Trophoblast cell (in vitro differentiated cells and primary cell): ENCODE measurements at regions not wholly inside any gene's neighbourhood (a gene's known extent, or its start where the extent isn't known, plus 50 kb on each side); places are given as distances from the start of the nearest gene placed in this dataset.

Experiments used
- DNase-seq, 2 donors: peaks; one replicate each; pipeline ENCODE4 v3.0.0-alpha.2; 2016
- H2AFZ ChIP-seq: 2 replicates; pipeline ENCODE4 v1.6.1; 2013; ENCODE audit warnings: low read length, moderate library complexity, mild to moderate bottlenecking; ENCODE audit not compliant: insufficient read depth, poor library complexity
- H2AK5ac ChIP-seq: 2 replicates; pipeline ENCODE4 v1.6.1; 2013; ENCODE audit warnings: mild to moderate bottlenecking, low read length
- H2BK120ac ChIP-seq: 2 replicates; pipeline ENCODE4 v1.6.1; 2013; ENCODE audit warnings: low read length, mild to moderate bottlenecking, moderate library complexity; ENCODE audit not compliant: insufficient read depth, poor library complexity
- H2BK12ac ChIP-seq: 2 replicates; pipeline ENCODE4 v1.6.1; 2013; ENCODE audit warnings: mild to moderate bottlenecking, low read length, moderate library complexity
- H2BK5ac ChIP-seq: 2 replicates; pipeline ENCODE4 v1.6.1; 2013; ENCODE audit warnings: low read length, low read depth, moderate library complexity, mild to moderate bottlenecking; ENCODE audit not compliant: poor library complexity
- H3K14ac ChIP-seq: 2 replicates; pipeline ENCODE4 v1.6.1; 2013; ENCODE audit warnings: mild to moderate bottlenecking, low read length
- H3K18ac ChIP-seq: 2 replicates; pipeline ENCODE4 v1.6.1; 2013; ENCODE audit warnings: mild to moderate bottlenecking, low read length
- H3K23ac ChIP-seq: 2 replicates; pipeline ENCODE4 v1.6.1; 2013; ENCODE audit warnings: low read length
- H3K27ac ChIP-seq: 2 replicates; pipeline ENCODE4 v1.5.1; 2013; ENCODE audit warnings: low read depth, mild to moderate bottlenecking, inconsistent platforms, low read length, moderate library complexity
- H3K27me3 ChIP-seq: 2 replicates; pipeline ENCODE4 v1.6.1; 2013; ENCODE audit warnings: inconsistent platforms, mild to moderate bottlenecking, low read length, moderate library complexity; ENCODE audit not compliant: insufficient read depth
- H3K36me3 ChIP-seq, 2 experiments: 1 replicate in 1 of 2; 2 replicates in 1 of 2; pipeline ENCODE4 v1.6.1; 2013; ENCODE audit warnings: low read length in 2 of 2, mild to moderate bottlenecking in 2 of 2, moderate library complexity in 1 of 2; ENCODE audit not compliant: insufficient read depth in 2 of 2, control insufficient read depth in 1 of 2
- H3K4ac ChIP-seq: 2 replicates; pipeline ENCODE4 v1.6.1; 2013; ENCODE audit warnings: low read depth, mild to moderate bottlenecking, low read length, moderate library complexity
- H3K4me1 ChIP-seq, 2 experiments: 1 replicate in 1 of 2; 2 replicates in 1 of 2; pipeline ENCODE4 v1.6.1; 2013; ENCODE audit warnings: low read length in 2 of 2, mild to moderate bottlenecking in 2 of 2, moderate library complexity in 1 of 2; ENCODE audit not compliant: insufficient read depth in 2 of 2, control insufficient read depth in 1 of 2
- H3K4me2 ChIP-seq: 2 replicates; pipeline ENCODE4 v1.6.1; 2013; ENCODE audit warnings: inconsistent platforms, mild to moderate bottlenecking, low read length, moderate library complexity
- H3K4me3 ChIP-seq: 2 replicates; pipeline ENCODE4 v1.5.1; 2013; ENCODE audit warnings: mild to moderate bottlenecking, low read depth, low read length, inconsistent platforms
- H3K79me1 ChIP-seq: one replicate; pipeline ENCODE4 v1.6.1; 2013; ENCODE audit warnings: low read length
- H3K79me2 ChIP-seq: 2 replicates; pipeline ENCODE4 v1.6.1; 2013; ENCODE audit warnings: low read length, mild to moderate bottlenecking; ENCODE audit not compliant: control insufficient read depth, insufficient read depth, poor library complexity
- H3K9ac ChIP-seq: 2 replicates; pipeline ENCODE4 v1.6.1; 2013; ENCODE audit warnings: mild to moderate bottlenecking, low read length
- H3K9me3 ChIP-seq: 2 replicates; pipeline ENCODE4 v1.6.1; 2013; ENCODE audit warnings: low read depth, mild to moderate bottlenecking, control low read depth, inconsistent platforms, low read length; ENCODE audit not compliant: insufficient read depth
- H4K12ac ChIP-seq: 2 replicates; pipeline ENCODE4 v1.6.1; 2013; ENCODE audit warnings: low read depth, mild to moderate bottlenecking, low read length, moderate library complexity
- H4K8ac ChIP-seq: 2 replicates; pipeline ENCODE4 v1.6.1; 2013; ENCODE audit warnings: low read depth, mild to moderate bottlenecking, low read length, moderate library complexity
- H4K91ac ChIP-seq: one replicate; pipeline ENCODE4 v1.6.1; 2013; ENCODE audit warnings: low read depth, mild to moderate bottlenecking, low read length, moderate library complexity
- WGBS: extraction: QIAGEN DNeasy Blood & Tissue Kit; methylation state at CpG from one replicate; pipeline ENCODE4 v1.1.7; 2013; ENCODE audit warnings: missing lambda C conversion rate; ENCODE audit not compliant: insufficient read length, insufficient coverage; ENCODE audit errors: extremely low coverage; 5-methylcytosine and 5-hydroxymethylcytosine counted together

DNA sequence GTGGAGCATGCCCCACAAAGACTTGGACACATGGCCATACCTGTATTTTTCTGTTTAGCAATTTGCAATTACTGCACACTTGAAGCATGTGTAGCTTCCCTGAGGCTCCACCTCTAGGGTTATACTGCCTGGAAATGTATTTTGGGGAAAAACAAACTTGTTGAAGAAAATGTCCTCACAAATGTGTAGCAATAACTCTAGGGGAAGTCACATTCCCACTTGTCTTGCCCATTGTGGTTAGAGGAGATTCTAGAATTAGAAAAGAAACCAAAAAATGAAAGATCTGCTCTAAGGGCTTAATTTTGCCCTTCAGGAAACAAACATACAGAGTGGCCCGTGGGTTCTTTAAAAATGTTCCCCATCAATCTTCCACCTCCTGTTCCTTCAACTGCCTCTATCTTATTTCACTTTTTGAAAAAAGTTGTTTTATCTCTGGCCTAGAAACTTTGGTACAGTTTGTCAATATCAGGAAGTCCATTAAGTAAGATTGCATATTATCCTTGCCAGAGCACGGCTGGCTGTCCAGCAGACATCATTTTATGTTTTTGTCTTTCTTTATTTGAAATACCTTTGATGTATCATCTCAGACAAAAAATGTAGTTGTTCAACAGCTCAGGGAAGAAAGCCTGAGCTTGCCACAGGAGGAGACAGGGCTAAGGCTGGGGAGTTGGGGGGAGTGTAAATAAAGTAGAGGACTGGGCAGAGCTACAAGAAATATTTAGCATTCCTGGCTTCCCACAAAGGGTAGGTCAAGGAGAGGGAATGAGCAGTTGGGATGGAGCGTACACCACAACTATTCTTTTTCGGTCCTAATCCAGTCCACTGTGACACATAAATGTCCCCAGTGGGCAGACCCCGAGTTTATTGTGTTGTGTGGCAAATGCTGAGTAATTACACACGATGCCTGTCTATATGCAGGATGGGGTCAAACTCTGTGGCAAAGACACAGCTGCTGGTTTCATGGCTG lies 96.8 kb upstream of the CDC42EP3 start:
- Histone ChIP-seq H4K91ac (peak overlapping the region; percentile 59), H4K12ac (no peak overlapping the region), H3K4ac (no peak overlapping the region), H2BK5ac (peak overlapping the region; percentile 54), H3K23ac (no peak overlapping the region), H3K9me3 (peaks cover 2% of the 10 kb centered on the region), H2AK5ac (no peak overlapping the region), H2BK120ac (peak overlapping the region; percentile 99), H3K79me2 (peaks cover 4% of the 10 kb centered on the region), H3K14ac (peak overlapping the region; percentile 97), H4K8ac (no peak overlapping the region), H3K36me3 (no peaks in the 10 kb centered on the region), H3K4me1 (peaks cover 20 to 24% of the 10 kb centered on the region in 2 experiments), H2BK12ac (peak overlapping the region; percentile 99), H3K18ac (no peak overlapping the region), H3K4me3 (no peak overlapping the region), H2AFZ (no peak overlapping the region), H3K4me2 (no peak overlapping the region), H3K9ac (no peak overlapping the region), H3K79me1 (peaks cover 30% of the 10 kb centered on the region), H3K27ac (peak overlapping the region; percentile 74), H3K27me3 (no peaks in the 10 kb centered on the region)
- WGBS, result no CpG with 5 or more reads among the region's 6 CpGs
- peak; percentile 68 to 83 for DNase-seq

DNA sequence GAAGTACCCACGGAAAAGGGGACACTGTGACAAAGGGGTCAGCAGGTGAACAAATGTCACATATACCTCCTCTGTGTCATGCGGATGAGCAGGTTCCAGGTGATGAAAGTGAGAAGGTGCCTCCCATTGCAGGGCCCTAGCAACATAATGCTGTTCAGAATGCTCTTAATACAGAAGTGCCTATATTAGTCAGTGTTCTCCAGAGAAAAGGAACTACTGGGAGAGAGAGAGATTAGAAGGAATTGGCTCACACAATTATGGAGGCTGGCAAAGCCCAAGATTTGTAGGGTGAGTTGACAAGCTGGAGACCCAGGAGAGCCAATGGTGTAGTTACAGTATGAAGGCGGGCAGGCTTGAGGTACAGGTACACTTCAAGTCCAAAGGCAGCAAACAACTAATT lies 98.1 kb upstream of the CDC42EP3 start:
- peak overlapping the region; percentile 96 for H2BK12ac ChIP-seq
- H2AFZ ChIP-seq, result no peak overlapping the region
- peak overlapping the region; percentile 55 for H4K91ac ChIP-seq
- H3K14ac ChIP-seq, result peak overlapping the region; percentile 64
- H3K9me3 ChIP-seq, result peaks cover 2% of the 10 kb centered on the region
- DNase-seq, result no peak
- H3K4ac ChIP-seq, result no peak overlapping the region
- H3K79me1 ChIP-seq, result peaks cover 28% of the 10 kb centered on the region
- H2BK120ac ChIP-seq, result peak overlapping the region; percentile 43
- no peak overlapping the region for H3K4me2 ChIP-seq
- no peaks in the 10 kb centered on the region for H3K36me3 ChIP-seq
- H4K12ac ChIP-seq, result no peak overlapping the region
- H4K8ac ChIP-seq, result no peak overlapping the region
- no peak overlapping the region for H3K18ac ChIP-seq
- H3K4me1 ChIP-seq, result peaks cover 20 to 24% of the 10 kb centered on the region in 2 experiments
- H3K79me2 ChIP-seq, result peaks cover 4% of the 10 kb centered on the region
- H3K27me3 ChIP-seq, result no peaks in the 10 kb centered on the region
- H3K23ac ChIP-seq, result no peak overlapping the region
- no CpG with 5 or more reads among the region's 3 CpGs for WGBS
- no peak overlapping the region for H3K9ac ChIP-seq
- no peak overlapping the region for H2BK5ac ChIP-seq
- H2AK5ac ChIP-seq, result peak overlapping the region; percentile 77
- H3K4me3 ChIP-seq, result no peak overlapping the region
- H3K27ac ChIP-seq, result no peak overlapping the region

DNA sequence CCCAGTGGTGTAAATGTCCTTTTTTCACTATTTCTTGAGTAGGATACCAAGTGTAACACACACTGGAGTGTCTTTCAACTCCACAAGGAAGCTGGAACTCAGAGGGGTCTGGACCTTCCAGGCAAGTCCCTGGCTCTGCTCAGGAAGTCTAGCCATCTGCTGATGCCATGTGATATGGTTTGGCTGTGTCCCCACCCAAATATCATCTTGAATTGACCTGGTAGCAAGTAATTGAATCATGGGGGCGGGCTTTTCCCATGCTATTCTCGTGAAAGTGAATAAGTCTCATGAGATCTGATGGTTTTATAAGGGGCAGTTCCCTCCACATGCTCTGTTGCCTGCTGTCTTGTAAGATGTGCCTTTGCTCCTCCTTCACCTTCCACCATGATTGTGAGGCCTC lies 99.4 kb upstream of the CDC42EP3 start:
- Histone ChIP-seq H3K4me1 (peaks cover 22 to 33% of the 10 kb centered on the region in 2 experiments), H3K27me3 (no peaks in the 10 kb centered on the region), H2AK5ac (no peak overlapping the region), H4K8ac (no peak overlapping the region), H2BK12ac (peak overlapping the region; percentile 90), H3K23ac (no peak overlapping the region), H3K18ac (no peak overlapping the region), H4K91ac (no peak overlapping the region), H3K9ac (no peak overlapping the region), H2AFZ (no peak overlapping the region), H3K27ac (no peak overlapping the region), H3K36me3 (no peaks in the 10 kb centered on the region), H2BK5ac (no peak overlapping the region), H3K79me2 (peaks cover 4% of the 10 kb centered on the region), H3K4me3 (no peak overlapping the region), H3K79me1 (peaks cover 28% of the 10 kb centered on the region), H4K12ac (no peak overlapping the region), H3K4ac (no peak overlapping the region), H3K9me3 (peaks cover 2% of the 10 kb centered on the region), H2BK120ac (no peak overlapping the region), H3K14ac (no peak overlapping the region), H3K4me2 (no peak overlapping the region)
- WGBS, result no CpG with 5 or more reads among the region's 2 CpGs
- DNase-seq, result no peak

DNA sequence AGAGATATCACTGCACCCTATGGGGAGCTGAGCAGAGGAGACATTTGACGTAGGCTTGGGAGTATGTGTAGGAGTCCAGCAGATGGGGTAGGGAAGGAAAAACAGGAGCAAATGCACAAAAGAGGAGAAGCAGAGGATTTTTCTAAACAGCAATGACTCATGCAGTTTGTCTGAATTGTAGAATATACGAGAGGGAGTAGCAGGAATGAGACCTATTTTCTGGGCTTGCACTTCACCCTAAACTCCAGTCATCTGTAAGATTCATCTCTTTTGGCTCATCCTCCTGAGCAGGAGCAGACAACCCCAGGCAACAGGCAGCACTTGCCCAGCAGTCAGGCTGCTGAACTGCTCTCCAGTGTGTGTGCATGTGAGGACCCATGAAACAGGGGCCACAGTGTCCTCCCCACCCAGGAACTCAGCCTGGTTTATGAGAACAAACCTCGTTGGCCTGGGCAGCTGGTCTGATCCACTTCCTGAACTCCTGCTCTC lies 100.2 kb upstream of the CDC42EP3 start:
- peaks cover 30% of the 10 kb centered on the region for H3K79me1 ChIP-seq
- H3K23ac ChIP-seq, result no peak overlapping the region
- no peak overlapping the region for H3K4me3 ChIP-seq
- DNase-seq, result peak in 1 of 2 donors; percentile 9
- WGBS, result no CpG with 5 or more reads among the region's 3 CpGs
- H4K12ac ChIP-seq, result no peak overlapping the region
- peak overlapping the region; percentile 73 for H2AK5ac ChIP-seq
- H2BK12ac ChIP-seq, result peak overlapping the region; percentile 84
- H3K27ac ChIP-seq, result peak overlapping the region; percentile 25
- no peak overlapping the region for H2BK5ac ChIP-seq
- no peak overlapping the region for H3K9ac ChIP-seq
- H2BK120ac ChIP-seq, result peak overlapping the region; percentile 84
- peaks cover 2% of the 10 kb centered on the region for H3K9me3 ChIP-seq
- H3K36me3 ChIP-seq, result no peaks in the 10 kb centered on the region
- H3K14ac ChIP-seq, result peak overlapping the region; percentile 78
- no peaks in the 10 kb centered on the region for H3K27me3 ChIP-seq
- H3K4me1 ChIP-seq, result peaks cover 27 to 40% of the 10 kb centered on the region in 2 experiments
- H3K4me2 ChIP-seq, result no peak overlapping the region
- peak overlapping the region; percentile 44 for H3K4ac ChIP-seq
- H3K18ac ChIP-seq, result peak overlapping the region; percentile 85
- peak overlapping the region; percentile 1 for H2AFZ ChIP-seq
- peak overlapping the region; percentile 81 for H4K91ac ChIP-seq
- H3K79me2 ChIP-seq, result peaks cover 4% of the 10 kb centered on the region
- peak overlapping the region; percentile 1 for H4K8ac ChIP-seq
